LNCAP (cell line): ENCODE measurements at regions not wholly inside any gene's neighbourhood (a gene's known extent, or its start where the extent isn't known, plus 50 kb on each side); places are given as distances from the start of the nearest gene placed in this dataset.

ENCODE experiments used
- CTCF ChIP-seq: fragments of 450-650 bp; IDR thresholded peaks from 2 replicates; pipeline ENCODE4 v1.5.1; 2017; ENCODE audit warnings: mild to moderate bottlenecking

GRCh38 chr9:129406278-129407225 is 214.3 kb downstream of the C9orf50 start:
- TF ChIP-seq CTCF: no peak

DNA sequence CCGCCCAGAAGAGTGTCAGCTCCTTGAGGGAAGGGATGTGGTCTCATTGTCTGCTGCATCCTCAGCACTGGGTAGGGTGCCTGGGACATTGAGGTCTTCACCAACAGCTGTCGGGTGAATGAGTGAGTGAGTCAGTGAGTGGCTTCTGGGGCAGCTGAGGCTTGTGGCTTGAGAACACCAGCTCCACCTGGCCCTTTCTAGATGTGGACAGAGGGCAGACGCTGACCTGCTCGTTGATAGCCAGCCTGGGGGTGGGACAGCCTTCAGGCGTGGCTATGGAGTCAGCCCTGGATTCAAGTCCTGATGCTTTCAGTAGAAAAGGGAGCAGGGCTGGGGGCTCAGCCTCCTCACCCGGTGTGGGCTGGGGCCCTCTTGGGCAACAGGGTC is 215.1 kb downstream of the C9orf50 start:
- TF ChIP-seq CTCF: no peak

DNA sequence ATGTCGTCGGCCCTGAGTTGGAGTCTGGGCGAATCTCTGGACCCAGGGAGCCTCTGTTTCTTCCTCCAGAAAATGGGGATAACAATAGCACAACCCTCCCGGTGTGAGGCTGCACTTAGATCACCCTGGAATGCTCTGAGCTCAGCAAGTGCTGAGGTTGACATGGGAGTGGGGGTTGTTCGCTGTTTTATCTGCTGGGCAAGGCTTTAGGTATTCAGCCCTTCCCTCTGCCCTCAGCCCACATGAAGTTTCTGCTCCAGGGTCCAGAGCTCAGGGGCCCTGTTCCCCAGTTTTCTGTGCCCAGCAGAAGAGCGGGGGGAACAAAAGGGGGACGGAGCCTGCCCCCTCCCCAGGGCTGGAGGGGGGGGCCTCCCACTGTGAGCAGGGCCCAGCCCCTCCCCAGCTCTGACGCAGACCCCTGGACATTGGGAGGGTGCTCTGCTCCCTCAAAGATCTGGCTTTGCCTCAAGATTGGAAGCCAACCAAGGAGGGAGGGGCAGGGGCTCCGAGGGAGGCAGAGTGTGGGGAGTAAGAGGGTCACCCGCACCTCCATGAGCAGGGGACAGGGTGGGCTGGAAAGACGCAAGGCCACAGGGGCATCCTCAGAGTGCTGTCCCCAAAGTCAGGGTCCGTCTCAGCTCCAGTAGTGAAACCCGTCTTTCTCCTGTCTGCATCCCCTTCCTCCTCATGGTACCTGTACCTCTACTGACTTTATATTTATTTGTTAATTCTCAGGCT is 215.6 kb downstream of the C9orf50 start:
- TF ChIP-seq CTCF: no peak

DNA sequence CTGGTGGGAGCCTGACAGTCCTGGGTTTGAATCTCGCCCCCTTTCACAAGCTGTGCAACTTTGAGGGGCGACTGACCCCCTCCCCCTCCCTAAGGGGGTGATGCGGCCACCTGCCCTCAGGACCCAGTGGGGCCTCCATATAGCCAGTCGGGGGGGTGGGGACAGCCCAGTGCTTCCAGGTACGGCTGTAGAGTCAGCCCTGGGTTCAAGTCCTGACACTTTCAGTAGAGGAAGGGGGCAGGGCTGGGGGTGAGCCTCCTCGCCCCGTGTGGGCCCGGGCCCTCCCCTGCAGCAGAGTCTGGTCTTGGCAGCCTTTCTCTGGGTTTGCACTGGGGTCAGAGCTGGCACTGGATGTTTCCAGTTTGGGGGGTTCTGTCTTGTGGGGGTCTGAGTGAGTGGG is 216.3 kb downstream of the C9orf50 start:
- TF ChIP-seq CTCF: no peak

- no peak for TF ChIP-seq CTCF
Measured at GRCh38 chr9:129403779-129404620, 216.9 kb downstream of the C9orf50 start.

DNA sequence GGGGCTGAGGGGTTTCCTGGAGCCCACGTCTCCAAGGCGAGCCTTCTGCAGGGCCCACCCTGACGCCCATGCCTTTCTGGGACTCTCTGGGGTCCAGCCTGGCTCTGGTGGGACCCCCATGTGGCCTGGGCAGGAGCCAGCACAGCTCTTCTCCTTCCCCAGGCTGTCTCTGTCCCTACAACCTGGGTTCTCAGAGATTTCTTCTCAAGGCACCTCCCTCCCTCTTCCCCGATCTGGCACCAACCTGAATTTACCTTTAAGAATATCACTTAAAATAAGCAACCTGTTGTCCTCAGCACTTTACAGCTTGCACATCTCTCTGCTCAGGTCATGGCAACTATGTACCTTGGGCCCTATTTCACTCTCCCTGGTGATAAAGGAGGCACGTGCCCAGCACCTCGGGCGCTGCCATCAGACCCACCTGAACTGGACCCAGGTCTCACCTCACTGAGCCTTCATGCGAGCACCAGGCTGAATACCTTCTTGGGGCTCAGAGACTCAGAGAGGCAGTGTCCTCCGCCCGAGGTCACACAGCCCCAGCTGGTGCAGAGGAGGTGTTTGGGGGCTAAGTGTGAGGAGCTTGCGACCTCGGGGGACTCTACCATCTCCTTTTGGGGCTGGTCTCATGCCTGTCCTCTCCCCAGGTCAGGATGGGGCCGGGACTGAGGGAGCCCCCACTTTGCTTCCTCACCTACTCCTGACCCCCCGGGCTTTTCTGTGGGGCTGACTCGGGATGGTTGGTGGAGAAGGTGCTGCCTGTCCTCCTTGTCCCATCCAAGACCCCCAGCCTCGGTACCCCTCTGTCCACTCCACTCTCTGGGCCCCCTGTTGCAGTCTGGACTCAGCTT is 217.7 kb downstream of the C9orf50 start:
- no peak for TF ChIP-seq CTCF
